ENCODE measurements at regions not wholly inside any gene's neighbourhood (a gene's known extent, or its start where the extent isn't known, plus 50 kb on each side); places are given as distances from the start of the nearest gene placed in this dataset.

DNA sequence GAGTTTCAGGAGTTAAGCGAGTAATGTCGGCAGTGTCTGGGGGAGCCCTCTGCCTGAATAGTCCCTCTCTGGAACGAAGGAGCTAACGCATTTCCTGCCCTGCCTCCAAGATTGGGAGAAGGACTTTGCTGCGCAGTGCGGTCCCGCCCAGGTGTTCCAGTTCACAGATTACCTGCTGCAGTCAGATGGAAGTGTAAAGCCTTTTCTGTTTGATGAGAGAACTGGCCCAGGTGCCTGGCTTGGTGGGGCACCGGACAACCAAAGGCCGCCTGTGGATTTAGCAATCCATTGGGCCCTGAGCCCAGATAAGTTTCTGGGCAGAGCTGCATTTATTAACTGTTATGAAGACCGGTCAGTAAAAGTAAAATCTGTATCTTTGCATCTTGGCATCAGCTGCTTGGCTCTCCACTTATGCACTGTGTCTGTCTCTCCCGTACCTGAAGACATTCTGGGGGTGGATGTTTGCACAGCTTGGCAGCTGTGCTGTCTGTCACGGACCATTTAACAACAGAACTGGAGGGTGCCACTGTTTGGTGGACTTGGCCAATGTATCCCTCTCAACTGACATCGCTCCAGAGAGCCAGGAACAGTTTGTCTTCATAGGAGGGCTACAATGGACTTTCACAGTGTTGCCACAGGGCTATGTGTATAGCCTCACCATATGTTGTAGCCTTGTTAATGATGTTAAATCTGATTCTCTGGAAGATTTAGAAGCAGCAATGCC, 654.7 kb upstream of the ZWINT start:
- no peak for DNase-seq (ENCODE audit: low spot score)

DNA sequence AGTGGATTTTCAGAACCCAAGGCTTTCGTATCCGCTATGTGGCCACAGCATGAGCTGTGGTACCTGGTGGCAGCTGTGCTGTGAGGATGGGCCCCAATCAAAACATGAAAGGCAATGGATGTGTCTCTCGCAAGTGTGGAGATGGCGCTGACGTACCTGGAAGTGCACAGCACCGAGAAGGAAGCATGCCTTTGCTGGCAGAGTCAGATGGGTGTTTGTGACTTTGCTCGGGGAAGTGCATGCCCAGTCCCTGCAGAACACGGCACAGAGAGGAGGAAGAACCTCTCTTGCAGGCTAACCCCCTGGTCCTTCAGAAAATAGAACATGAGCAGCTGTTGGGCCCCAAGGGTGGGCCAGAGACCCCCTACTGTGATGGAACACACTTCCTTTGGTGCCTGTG, 654.1 kb upstream of the ZWINT start:
- DNase-seq (ENCODE audit: low spot score), result no peak

DNA sequence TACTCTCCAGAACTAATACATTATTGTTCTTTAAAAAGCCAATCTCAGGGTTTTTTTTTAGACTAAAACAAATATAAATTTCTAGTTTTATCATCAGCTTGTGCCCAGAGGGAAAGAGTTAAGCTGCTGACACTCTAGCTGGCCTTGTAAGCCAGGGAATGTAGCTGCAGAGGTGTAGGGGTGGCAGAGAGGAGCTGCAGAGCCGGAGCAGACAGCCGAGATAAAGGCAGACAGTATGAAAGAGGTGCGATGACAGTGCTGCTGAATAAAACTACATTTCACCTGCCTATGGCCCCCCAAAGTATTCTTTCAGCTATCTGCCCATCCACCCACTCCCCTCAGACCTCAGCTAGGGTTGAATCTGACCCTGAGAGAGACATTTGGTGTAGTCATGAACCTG, 653.7 kb upstream of the ZWINT start:
- no peak for DNase-seq (ENCODE audit: low spot score)

DNA sequence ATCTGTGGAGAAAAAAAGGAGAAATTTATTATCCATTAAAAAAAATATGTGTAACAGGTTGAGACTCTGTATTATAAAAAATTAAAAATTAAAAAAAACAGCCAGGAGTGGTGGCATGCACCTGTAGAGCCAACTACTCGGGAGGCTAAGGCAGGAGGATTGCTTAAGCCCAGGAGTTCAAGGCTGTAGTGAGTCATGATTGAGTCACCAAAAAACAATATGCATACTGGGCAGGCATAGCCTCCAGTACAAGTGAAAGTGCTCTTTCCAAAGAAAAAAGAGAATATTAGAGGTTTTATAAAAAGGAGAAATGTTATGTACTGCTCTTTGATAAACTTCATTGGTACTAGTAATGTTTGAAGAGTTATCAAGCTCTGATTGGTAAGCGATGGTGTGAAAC, 647.1 kb upstream of the ZWINT start:
- DNase-seq (ENCODE audit: low spot score), result no peak

DNA sequence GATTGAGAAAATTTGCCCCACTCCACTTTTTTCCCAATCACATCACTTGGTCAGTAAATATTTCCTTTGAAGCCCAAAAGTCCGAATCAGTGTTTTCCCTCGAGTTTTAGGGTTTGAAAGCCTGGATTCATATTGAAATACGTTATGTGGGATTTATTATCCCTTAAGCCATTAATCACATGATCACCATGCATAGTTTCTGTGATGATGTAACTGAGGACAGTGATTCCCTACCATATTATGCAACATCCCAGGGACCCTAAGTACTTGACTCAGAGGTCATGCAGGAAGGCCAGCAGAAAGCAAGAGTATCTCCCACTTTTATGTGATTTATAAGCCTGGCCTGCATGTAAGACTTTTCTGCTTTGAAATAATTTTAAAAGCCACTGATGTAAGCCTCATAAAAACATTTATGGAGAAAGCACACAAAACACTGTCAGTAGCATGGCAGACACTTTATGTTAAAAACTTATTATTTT, 630.6 kb upstream of the ZWINT start:
- DNase-seq (ENCODE audit: low spot score), result no peak

DNA sequence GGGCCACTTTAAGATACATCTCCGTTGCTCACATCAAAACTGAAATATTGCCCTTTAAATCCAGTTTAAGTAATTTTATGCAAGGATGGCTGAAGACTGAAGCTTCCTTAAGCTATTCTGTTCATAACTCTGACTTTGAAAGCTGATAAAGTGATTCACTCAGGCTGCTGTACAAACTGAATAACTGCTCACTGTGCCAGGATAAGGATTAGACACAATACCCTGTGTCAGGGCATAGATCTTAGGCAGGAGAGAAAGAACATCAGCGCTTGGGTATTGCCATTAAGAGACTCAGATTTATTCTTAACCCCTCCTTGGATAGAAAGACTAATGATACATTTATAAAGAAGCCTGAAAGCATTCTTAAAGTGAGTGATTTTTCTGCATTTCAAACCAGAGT, 614.5 kb upstream of the ZWINT start:
- no peak for DNase-seq (ENCODE audit: low spot score)

DNA sequence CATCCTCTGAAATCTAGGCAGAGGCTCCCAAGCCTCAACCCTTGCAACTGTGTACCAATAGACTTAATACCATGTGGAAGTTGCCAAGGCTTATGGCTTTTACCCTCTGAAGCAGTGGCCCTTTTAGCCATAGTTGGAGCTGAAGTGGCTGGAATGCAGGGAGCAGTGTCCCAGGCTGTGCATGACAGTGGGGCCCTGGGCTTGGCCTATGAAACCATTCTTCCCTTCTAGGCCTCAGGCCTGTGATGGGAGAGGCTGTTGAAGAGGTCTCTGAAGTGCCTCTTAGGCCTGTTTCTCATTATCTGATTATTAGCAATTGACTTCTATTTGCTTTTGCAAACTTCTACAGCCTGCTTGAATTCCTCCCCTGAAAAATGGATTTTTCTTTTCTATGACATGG, 612.7 kb upstream of the ZWINT start:
- no peak for DNase-seq (ENCODE audit: low spot score)

DNA sequence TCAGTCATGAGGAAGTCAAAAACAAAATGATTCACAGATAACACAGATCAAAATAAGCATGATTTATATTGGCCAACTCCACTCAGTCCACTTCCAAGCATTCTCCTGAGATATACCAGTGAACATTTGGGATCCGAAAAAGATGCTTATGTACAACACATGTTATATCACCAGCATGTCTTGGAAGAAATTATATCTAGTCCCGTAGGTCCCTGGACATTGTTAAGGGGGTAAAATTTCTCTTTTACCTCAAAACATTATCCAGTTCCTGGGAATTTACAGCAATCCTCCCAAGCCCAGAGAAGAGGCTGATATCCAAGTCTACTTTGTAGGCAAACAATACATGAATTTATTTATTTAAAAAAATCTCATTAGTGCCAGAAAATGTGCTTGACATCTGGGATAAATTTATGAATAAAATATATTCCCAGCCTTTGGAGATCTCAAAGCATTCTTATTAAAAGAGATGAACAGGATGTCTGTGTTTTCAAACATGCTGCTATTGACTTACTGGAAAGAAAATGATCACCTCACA, 582.2 kb upstream of the ZWINT start:
- no peak for DNase-seq (ENCODE audit: low spot score)

DNA sequence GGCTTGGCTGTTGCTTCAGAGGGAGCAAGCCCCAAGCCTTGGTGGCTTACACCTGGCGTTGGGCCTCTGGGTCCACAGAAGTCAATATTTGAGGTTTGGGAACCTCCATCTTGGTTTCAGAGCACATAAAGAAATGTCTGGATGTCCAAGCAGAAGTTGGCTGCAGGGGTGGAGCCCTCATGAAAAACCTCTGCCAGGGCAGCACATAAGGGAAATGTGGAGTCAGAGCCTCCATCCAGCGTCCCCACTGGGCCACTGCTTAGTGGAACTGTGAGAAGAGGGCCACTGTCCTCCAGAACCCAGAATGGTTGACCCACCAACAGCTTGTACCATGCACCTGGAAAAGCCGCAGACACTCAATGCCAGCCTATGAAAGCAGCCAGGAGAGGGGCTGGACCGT, 573.5 kb upstream of the ZWINT start:
- DNase-seq (ENCODE audit: low spot score), result no peak

DNA sequence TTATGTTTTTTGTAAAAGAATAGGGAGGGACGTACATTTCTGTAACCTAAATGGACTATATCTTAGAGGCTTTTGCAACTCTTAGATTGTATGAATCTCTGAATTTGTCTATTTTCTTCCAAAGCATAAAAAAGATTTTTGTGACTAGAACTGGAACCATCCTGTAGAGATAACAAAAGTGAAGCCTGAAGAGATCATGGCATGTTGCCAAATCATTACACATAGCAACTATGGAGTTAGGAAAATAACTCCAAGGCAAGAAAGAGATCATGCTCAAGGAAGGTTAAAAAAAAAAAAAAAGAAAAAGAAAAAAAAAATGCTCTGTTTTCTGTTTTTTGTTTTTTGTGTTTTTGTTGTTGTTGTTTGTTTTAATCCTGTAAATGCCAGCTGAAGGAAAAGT, 567.7 kb upstream of the ZWINT start:
- no peak for DNase-seq (ENCODE audit: low spot score)

DNA sequence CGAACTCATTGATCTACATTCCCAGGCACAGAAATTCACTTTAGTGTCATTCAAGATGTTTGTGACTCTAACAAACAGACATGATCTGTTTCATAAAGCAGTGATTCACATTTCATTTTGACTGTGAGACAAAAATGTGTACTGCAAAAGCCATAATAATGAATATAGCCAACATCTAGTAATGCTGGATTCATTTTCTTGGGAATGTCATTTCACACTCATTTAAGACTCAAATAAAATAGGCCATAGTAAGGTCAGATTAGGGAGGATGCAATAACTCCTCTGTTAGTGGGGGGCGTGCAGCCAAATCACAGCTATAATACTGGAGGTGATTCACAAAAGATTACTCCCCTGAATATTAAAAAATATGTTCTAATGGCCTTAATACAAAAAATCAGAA, 566.6 kb upstream of the ZWINT start:
- no peak for DNase-seq (ENCODE audit: low spot score)

DNA sequence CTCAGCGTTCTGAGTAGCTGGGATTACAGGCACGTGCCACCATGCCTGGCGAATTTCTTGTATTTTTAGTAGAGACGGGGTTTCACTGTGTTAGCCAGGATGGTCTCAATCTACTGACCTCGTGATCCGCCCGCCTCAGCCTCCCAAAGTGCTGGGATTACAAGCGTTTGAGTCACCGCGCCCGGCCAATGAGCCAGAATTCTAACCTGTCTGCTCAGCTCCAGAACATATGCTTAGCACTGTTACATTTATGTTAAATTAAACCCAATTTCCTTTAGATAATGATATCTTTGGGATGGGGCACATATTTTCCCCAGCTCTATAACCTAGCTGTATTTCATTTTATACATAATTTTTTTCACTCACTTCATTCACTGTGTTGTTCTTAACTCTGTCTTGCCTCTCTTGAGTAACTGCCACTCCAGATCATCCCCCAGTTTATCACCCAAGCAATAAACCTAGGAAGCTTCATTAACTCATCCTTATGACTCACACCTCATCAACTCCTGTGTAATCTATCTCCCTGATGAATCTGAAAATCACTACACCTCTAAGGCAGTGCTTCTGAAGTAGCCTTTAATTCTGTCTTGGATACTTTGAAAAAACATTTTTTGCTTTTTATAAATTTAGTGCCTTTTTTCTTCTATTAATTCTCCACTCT, 559.7 kb upstream of the ZWINT start:
- DNase-seq (ENCODE audit: low spot score), result no peak

DNA sequence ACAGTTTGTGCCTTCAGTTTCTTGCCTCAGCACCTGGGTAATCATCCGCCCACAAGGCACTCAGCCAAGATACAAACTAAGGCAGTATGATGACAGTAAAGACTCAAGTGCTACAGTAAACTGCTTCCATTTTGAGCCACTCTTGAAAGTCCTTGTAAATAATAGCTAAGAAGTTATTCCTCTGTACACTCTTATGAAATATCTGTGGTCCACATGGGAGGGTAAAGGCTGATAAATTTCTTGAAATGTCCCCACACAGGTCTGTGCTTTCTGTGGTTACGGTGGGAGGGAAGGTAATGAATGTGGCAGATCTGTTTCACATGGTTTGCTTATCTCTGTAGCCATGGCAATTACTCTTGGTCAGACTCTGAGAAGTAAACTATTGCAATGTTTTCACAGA, 551.0 kb upstream of the ZWINT start:
- no peak for DNase-seq (ENCODE audit: low spot score)

DNA sequence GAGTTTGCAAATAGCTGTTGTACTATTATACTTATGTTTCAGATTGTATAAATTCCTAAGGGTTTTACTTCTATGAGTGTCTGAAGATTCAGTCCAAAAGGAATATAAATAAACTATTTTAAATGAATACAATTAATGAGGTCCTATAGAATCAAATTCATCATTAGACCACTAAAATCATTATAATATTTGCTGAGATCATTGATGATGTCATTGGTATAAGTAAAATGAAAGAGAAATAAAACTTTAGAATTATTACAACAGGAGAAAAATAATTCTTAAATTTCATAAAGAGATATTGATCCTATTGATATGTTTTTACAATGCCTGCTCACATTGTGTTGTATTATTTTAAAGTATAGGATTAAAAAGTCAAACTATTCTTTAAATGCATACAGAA, 544.0 kb upstream of the ZWINT start:
- DNase-seq (ENCODE audit: low spot score), result no peak

DNA sequence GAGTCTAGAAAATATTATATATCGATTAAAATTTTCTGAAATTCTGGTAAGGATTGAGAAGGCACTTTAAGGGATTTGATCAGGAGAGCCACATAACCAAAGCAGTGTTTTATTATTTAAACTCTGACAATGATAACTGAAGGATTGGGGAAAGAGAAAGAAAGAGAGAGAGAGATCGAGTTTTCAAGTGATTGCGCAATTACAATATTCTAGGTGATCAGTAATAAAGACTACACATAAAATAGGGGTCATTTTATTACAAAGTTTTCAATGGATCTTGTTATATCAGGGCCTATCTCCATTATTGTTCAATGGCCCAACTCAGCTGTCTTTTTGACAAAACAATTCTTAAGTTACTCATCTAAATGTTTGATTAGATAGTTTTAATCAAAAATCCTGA, 541.5 kb upstream of the ZWINT start:
- DNase-seq (ENCODE audit: low spot score), result no peak

DNA sequence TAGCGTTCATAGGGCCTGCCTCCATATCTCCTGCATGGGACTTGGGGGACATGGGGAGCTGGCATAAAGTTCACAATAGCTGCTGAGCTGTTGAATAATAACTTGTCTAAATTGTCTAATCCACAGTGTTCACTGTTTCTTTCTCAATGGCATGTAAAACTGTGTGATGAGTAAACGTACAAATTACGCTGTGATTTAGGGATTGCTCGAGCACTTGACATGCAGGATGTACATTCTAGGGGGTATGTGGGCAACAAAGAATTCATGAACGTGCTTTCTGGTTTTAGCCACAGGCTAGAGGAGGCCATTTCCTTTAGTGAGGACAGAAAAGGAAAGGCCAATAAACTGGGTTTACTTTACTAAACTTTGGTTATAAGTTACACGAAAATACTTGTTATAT, 534.2 kb upstream of the ZWINT start:
- no peak for DNase-seq (ENCODE audit: low spot score)

DNA sequence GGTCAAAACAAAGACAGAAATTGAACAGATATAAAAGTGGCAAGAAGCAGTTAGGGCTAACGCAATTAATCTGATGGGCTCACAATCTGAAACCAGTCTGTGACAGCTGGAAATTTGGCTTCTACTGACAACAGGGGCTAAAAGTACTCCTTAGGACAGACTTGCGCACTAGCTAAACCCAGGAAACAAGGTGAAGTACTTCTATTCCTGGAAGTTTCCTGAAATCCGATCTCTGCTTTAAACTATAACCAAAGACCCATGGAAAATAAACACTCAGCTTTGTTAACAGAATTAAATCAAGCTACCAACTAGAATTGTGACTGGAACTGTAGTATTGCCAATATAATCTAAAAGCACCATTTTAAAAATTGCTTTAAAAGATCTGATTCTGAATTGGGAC, 520.2 kb upstream of the ZWINT start:
- DNase-seq (ENCODE audit: low spot score), result no peak

DNA sequence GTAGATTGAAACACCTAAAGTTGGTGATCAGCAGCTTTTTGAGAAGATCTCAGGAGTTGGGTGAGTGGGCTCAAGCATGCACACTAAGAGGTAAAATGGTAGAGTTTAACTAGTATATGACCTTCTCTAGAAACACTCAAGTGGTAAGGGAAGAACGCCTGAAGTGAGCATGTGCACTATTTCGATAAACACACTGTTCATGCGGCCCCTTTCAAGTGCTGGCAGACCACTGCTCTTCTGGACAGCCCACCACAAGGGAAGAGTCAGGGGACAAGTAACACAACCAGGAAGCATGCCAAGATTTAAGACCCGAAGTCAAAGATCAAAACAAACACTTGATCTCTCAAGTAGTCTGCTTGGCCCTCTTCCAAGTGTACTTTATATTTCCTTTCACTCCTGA, 519.5 kb upstream of the ZWINT start:
- DNase-seq (ENCODE audit: low spot score), result no peak

DNA sequence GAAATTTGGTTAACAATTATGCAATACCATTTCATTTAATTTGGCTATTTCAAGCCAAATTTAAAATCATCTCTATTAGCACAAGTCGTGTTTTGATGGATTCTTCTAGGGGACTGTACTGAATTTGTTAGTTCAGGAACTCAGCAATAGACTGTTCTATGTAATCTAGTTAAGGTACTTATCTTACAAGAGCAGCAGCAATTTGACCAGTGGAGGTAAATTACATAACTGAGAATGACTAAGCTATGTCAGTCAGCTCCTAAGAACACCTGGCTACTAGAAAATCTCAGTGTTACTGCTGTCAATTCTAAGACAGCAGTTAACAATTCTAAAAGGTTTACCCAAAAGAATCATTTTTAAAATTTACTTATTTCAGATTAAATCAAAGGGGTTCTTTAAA, 513.9 kb upstream of the ZWINT start:
- DNase-seq (ENCODE audit: low spot score), result no peak

DNA sequence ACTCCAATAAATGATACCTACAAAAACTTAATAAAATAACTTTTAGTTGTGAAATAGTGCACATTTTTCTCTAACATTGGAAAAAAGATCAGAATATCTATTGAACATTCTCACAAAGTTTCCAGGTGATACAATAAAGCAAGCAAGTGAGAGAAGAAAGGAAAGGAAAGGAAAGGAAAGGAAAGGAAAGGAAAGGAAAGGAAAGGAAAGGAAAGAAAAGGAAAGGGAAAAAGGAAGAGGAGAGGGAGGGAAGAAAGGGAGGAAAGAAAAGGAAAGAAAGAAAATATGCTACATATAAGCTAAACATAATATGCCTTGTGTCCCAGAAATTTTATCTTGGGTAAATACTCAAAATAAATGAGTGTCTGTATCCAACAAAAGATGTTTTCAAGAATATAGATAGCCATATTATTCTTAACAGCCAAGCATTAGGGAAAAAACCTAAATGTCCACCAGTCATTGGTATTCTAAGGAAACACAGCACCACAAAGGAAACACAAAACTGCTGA, 510.2 kb upstream of the ZWINT start:
- no peak for DNase-seq (ENCODE audit: low spot score)

DNA sequence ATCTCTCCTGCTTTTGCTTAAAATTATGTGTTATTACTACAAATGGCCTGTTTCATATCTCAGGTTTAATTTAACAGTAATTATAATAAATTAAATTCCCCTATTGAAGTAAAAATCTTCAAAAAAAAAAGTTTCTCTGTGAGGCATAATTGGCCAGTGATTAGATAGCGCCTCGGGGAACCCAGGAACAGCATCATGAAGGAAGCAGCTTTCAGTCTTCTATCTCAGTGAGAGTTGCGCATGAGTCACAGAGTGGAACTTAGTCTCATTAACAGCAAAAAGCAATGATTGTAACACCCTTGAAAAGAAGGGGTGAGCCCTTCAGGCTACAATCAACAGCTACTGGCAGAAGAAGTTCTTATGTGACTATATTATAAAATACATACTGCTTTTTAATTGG, 506.2 kb upstream of the ZWINT start:
- no peak for DNase-seq (ENCODE audit: low spot score)

DNA sequence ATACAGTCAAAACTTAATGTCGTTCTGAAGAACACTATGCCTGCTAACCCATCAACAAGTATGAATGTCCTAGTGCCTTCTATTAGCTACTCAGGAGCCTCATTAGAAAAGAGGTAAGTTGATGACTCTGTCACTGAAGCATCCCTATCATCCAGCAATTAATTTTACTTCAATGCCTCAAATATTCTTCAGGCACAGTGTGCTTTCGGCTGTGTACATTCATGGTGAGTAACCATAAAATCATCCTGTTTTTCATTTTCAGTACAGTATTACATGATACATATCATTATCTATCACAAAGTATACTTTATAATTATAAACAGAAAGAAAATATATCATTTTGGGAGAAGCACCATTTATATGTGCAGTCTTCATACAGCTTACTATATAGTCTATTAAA, 495.5 kb upstream of the ZWINT start:
- DNase-seq (ENCODE audit: low spot score), result no peak

DNA sequence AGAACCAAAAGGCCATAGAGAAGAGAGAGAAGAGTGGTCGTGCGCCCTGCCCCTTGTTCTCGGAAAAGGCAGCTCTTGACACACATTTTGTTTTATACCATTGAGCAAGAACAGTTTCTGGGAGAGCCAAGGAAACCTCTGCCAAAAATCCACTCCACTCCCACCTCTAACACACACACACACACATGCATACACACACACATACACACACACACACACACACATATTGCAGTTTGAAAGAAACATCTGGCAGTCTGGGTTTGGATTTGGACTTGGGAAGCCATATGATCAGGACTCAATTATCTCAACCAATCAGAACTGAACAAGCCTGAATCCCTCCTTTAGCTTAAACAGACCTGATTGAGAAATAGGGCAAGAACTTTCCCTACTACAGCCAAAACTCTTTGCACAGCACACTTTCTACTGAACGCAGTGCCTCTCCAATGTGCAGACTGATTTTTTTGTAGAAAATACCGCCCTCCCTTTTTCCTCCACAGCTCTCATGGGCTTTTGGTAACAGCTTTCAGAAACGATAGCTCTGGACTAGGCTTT, 484.0 kb upstream of the ZWINT start:
- no peak for DNase-seq (ENCODE audit: low spot score)

Data from hepatic stellate cell (primary cell).